Upper lobe of left lung (tissue), 6 donors: ENCODE measurements at regions not wholly inside any gene's neighbourhood (a gene's known extent, or its start where the extent isn't known, plus 50 kb on each side); places are given as distances from the start of the nearest gene placed in this dataset.

Experiments
- ATAC-seq, 2 donors: fragments of 200-7000 bp; cut with Tn5 transposase; one replicate each; pipeline ENCODE4 v1.9.1; 2022; ENCODE audit warnings: mild to moderate bottlenecking in 2 of 2, moderate library complexity in 2 of 2; ENCODE audit not compliant: low FRiP score in 2 of 2
- DNase-seq, 2 donors: peaks; one replicate each; pipeline ENCODE4 v3.0.0-alpha.2; 2019 to 2020
- H3K27ac ChIP-seq, 4 donors: fragments of 200-600 bp; sonication (generic); one replicate each; pipeline ENCODE4 v1.5.1; 2016 to 2019
- H3K27me3 ChIP-seq, 4 donors: fragments of 200-600 bp; sonication (generic); one replicate each; pipeline ENCODE4 v1.5.1; 2017 to 2019
- H3K36me3 ChIP-seq, 4 donors: fragments of 200-600 bp; sonication (generic); one replicate each; pipeline ENCODE4 v1.5.1; 2016 to 2019
- H3K4me1 ChIP-seq, 4 donors: fragments of 200-600 bp; sonication (generic); one replicate each; pipeline ENCODE4 v1.5.1; 2018 to 2019
- H3K4me3 ChIP-seq, 4 donors: fragments of 200-600 bp; sonication (generic); one replicate each; pipeline ENCODE4 v1.5.1; 2017 to 2019; ENCODE audit warnings: mild to moderate bottlenecking in 2 of 4, moderate library complexity in 1 of 4
- H3K9me3 ChIP-seq, 4 donors: fragments of 200-600 bp; sonication (generic); one replicate each; pipeline ENCODE4 v1.5.1; 2018 to 2019
- CTCF ChIP-seq, 6 experiments: fragments of 450-650 bp in 4 of 6; fragments of 200-600 bp in 2 of 6; sonication (generic) in 2 of 6; IDR thresholded peaks; one replicate each; pipeline ENCODE4 v1.5.1; 2016 to 2019; ENCODE audit warnings: antibody characterized with exemption in 6 of 6
- EP300 ChIP-seq, 4 donors: sonication (generic); formaldehyde crosslinking; IDR thresholded peaks; one replicate each; pipeline ENCODE4 v1.5.1; 2017; ENCODE audit warnings: antibody characterized with exemption in 4 of 4, control low read depth in 2 of 4
- POLR2A ChIP-seq, 4 donors: fragments of 450-650 bp; IDR thresholded peaks; one replicate each; pipeline ENCODE4 v1.5.1; 2016 to 2017; ENCODE audit warnings: antibody characterized with exemption in 4 of 4, mild to moderate bottlenecking in 2 of 4
- POLR2AphosphoS5 ChIP-seq, 2 donors: sonication (generic); formaldehyde crosslinking; IDR thresholded peaks; one replicate each; pipeline ENCODE4 v1.5.1; 2017; ENCODE audit warnings: antibody characterized with exemption in 2 of 2
- WGBS, 2 donors: methylation state at CpG; one replicate each; pipeline ENCODE4 v1.1.5; 2017 to 2018; 5-methylcytosine and 5-hydroxymethylcytosine counted together
- donor health status: DM: no; HTN: no; CAD: no; lungs with moderate emphysema.
- donor health status: DM: no; HTN: yes; CAD: no; lungs with severe emphysema.

- H3K4me3 ChIP-seq: no peak overlapping the region
- no peak for DNase-seq
- no peaks in the 10 kb centered on the region for H3K9me3 ChIP-seq
- no peak for ATAC-seq
- WGBS, 2 donors: 70 to 73% methylated on average over 3 of the region's 3 CpGs
- H3K4me1 ChIP-seq: no peaks in the 10 kb centered on the region
- H3K27me3 ChIP-seq: no peaks in the 10 kb centered on the region
- no peak overlapping the region for H3K27ac ChIP-seq
- TF ChIP-seq EP300 (IDR thresholded peaks at IDR 0.05): no peak
- no peak for TF ChIP-seq POLR2AphosphoS5 (IDR thresholded peaks at IDR 0.05)
- no peak for TF ChIP-seq POLR2A (IDR thresholded peaks at IDR 0.05)
- TF ChIP-seq CTCF (IDR thresholded peaks at IDR 0.05): no peak
- no peaks in the 10 kb centered on the region for H3K36me3 ChIP-seq
Observed at GRCh38 chr4:163672751-163673150, 178.3 kb downstream of the TMA16 start.

- no peak overlapping the region for H3K27ac ChIP-seq
- no peaks in the 10 kb centered on the region for H3K27me3 ChIP-seq
- WGBS, 2 donors: 26 to 40% methylated on average over 5 of the region's 5 CpGs
- H3K4me3 ChIP-seq: no peak overlapping the region
- TF ChIP-seq POLR2A (IDR thresholded peaks at IDR 0.05) (no peak), POLR2AphosphoS5 (IDR thresholded peaks at IDR 0.05) (no peak), CTCF (IDR thresholded peaks at IDR 0.05) (no peak), EP300 (IDR thresholded peaks at IDR 0.05) (no peak)
- no peak for ATAC-seq
- no peaks in the 10 kb centered on the region for H3K36me3 ChIP-seq
- no peaks in the 10 kb centered on the region for H3K9me3 ChIP-seq
- H3K4me1 ChIP-seq: no peaks in the 10 kb centered on the region
- DNase-seq: no peak
Observed at GRCh38 chr4:163673848-163674697, 179.6 kb downstream of the TMA16 start.

- Histone ChIP-seq H3K4me1 (no peaks in the 10 kb centered on the region), H3K27me3 (no peaks in the 10 kb centered on the region), H3K36me3 (no peaks in the 10 kb centered on the region), H3K27ac (no peak overlapping the region), H3K9me3 (no peaks in the 10 kb centered on the region), H3K4me3 (no peak overlapping the region)
- 72 to 74% methylated on average over 5 of the region's 5 CpGs for WGBS, 2 donors
- ATAC-seq (no peak), DNase-seq (no peak)
- no peak for TF ChIP-seq POLR2AphosphoS5 (IDR thresholded peaks at IDR 0.05)
- no peak for TF ChIP-seq EP300 (IDR thresholded peaks at IDR 0.05)
- TF ChIP-seq CTCF (IDR thresholded peaks at IDR 0.05): no peak
- TF ChIP-seq POLR2A (IDR thresholded peaks at IDR 0.05): no peak
Observed at GRCh38 chr4:163679189-163679588, 184.7 kb downstream of the TMA16 start.

- H3K27ac ChIP-seq: no peak overlapping the region
- WGBS, 2 donors: 24 to 56% methylated on average over 1 of the region's 1 CpG
- no peaks in the 10 kb centered on the region for H3K9me3 ChIP-seq
- H3K36me3 ChIP-seq: no peaks in the 10 kb centered on the region
- peak in 1 of 2 donors; percentile 43 for ATAC-seq
- H3K4me3 ChIP-seq: no peak overlapping the region
- TF ChIP-seq POLR2AphosphoS5 (IDR thresholded peaks at IDR 0.05) (no peak), EP300 (IDR thresholded peaks at IDR 0.05) (no peak), POLR2A (IDR thresholded peaks at IDR 0.05) (no peak), CTCF (IDR thresholded peaks at IDR 0.05) (no peak)
- no peak for DNase-seq
- H3K27me3 ChIP-seq: no peaks in the 10 kb centered on the region
- no peaks in the 10 kb centered on the region for H3K4me1 ChIP-seq
Observed at GRCh38 chr4:163680386-163681098, 186.1 kb downstream of the TMA16 start.
